ENCODE measurements at regions not wholly inside any gene's neighbourhood (a gene's known extent, or its start where the extent isn't known, plus 50 kb on each side); places are given as distances from the start of the nearest gene placed in this dataset.

DNA sequence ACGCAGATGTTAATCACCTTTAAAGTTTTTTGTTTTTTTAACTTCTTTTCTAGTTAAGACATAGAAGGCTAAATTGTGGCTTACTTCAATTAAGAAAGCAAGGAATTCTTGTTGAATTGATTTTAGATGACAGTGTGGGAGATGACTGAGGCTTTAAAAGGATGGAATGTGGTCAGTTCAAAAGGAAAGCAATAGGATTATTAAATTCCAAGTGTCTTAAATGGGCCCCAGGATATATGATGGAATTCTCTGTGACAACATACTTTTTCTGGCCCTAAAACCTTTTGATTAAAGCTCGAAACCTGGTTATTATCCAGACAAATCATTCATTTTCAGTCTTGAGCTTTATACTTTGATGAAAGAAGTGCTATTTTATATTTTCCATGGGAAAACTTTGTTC, 179.0 kb upstream of the TMEFF2 start:
- no peak for DNase-seq

DNA sequence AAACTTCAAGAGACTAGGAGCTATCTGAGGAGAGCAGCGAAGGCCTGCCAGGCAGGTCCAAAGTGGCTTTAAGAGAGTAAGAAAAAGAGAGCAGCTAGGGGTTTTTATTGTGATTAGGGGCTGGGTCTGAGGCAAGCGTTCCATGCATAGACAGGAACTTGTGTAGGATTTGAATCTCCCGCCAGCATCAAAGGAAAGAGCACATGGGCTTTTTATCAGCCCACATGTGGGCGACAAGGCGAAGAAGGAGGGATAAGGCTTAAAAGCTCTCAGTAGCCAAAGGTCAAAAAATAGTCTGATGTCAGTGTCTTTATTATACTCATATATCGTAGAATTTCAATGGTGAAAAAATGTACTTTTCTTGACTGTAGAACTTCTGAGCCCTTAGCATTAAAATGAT, 178.5 kb upstream of the TMEFF2 start:
- DNase-seq, result no peak

DNA sequence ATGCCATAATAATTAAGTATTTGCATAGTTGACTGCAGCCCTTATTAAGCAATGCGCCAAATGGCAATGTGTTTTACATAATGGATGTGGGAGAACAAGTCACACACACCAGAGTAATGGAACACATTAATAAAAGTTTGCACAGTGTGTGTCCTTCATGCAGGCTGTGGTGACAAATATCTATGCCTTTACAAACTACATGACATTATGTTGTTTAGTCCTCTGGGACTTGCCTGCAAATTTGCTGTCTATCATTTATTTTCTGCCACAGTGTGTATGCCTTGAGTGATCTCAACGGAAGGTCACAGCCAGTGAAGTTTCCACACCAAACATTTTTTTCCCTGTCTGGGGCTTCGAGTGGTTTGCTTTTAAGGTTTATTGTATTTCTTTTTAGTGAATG, 175.2 kb upstream of the TMEFF2 start:
- DNase-seq, result no peak

DNA sequence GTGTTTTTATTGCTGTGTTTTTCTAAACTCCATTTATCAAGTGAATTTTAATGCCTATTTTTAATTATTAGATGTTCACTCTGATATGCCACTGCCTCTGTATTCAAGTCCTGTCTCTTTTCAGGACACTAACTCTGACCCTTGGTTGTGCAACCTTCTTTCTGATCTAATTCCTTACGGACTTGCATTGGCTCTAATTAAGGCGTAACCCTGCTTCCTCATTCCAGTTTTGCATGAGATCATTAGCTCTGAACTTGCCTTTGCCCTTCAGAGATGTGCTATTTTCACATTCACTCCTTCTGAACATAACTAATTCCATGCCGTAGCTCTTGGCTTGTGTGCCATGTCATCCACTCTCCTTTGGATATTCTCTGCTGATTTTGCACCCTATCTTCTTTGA, 162.5 kb upstream of the TMEFF2 start:
- DNase-seq, result no peak

DNA sequence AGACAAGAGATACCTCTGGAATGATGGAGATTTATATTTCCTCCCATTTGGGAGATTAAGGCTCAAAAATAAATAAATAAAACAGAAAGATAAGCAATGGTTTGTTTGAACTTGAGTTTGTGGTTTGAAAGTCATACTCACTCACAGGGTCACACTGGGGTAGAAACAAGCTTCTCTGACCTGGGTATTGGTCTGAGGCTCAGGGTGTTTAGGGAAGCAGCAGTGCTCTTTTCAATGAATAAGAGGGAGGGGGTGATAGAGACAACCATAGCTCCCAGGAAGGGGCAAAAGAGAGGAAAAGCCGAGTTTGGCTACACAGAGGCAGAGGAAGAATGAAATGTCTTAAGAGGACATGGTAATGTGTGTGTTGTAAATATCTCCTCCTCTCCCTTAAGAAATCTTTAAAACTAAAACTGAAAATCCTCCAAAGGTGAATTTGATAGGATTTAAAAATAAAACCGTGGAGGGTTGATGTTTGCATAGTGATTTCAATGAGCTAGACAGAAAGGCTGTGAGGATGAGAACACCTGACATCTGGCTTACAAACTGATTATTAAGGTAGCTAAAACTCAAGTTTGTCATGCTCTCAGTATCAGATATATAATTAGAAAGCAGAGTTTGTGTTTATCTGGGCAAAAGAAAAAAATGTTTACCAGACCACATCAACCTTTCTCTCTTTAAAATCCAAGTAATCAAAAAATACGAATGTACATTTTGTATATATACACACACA, 159.9 kb upstream of the TMEFF2 start:
- no peak for DNase-seq

DNA sequence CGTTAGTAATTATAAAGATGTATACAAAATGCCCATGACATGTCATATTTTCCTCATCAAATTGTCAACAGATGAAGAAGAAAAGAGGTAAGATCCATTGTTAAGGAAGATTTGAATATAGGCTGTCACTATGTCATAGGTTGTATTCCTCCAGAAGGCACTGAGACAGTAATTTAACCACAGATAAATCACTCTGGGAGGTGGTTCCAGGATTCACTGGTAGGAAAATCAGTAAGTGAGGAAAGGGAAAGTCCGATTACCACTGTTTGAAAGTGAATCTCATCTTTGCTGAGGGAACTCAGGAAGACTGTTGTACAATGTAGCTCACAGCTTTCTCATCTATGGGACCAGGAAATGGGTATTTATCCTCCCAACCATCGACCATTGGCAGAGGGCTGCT, 152.8 kb upstream of the TMEFF2 start:
- DNase-seq, result no peak

DNA sequence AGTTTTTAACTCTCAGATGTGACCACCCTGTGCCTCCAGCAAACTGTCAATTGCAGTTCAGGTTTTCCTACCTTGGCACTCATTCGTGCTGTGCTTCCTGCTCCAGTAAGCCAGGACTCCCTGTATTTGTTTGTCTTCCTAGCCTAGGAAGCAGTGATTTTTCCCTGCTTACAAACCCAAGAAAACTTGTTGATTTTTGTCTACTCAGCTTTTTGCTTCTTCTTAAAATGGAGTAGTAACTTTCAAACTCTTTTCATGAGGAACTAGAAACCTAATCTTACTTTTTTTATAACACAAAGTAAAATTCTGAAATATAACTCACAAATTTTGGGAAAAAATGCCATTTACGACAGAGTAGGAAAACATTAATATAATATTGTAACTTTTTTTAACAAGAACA, 150.6 kb upstream of the TMEFF2 start:
- DNase-seq, result no peak

DNA sequence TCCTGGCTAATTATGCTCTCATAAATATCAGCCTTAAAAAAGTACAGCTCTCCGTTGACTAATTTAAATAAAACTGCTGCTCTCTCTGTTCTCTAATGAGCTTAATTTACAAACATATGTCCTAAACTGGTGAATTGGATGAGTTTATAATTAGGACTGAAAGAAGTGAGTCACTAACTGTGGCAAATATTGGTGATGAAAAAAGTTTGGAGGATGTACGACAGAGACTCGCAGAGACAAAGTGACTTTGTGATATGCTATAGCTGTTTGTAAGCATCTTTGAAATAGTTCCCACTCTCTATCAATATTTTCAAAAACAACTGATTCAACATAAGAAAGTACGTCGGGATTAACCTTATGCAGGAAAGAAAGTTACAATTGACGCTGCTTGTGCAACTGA, 138.9 kb upstream of the TMEFF2 start:
- no peak for DNase-seq

DNA sequence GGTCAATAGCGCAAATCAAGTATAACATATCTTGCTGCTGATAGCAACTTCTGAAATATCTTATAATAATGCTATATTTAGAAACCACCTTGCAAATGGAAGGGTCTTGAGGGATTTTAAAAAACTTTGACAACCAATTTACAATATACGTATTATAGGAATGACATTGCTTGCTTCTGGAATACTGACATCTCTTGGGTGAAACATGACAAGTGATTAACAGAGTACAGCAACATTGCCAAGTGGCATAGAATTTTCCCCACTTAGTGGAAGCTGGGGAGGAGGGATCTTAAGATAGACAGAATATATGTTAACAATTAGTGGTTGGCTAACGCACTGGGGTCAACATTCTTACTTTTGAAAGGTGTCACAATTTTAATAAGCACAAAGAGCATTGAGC, 133.6 kb upstream of the TMEFF2 start:
- no peak for DNase-seq

DNA sequence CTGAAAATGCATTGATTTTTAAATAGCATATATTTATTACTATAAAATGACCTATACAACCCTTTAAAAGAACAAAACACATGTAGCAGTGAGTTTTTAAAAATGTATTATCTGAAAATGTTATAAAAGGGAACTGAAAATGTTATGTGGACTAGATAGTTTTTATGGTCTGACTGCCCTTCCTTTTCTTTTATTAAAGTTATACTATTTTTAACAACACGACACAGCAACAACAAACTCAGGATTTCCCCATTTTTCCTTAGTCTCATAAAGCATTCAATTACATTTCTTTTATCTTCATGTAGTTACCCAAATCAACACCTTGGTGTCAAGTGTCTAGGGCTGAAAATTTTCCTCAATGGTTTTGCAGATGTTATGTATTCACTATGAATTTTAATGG, 132.8 kb upstream of the TMEFF2 start:
- no peak for DNase-seq

DNA sequence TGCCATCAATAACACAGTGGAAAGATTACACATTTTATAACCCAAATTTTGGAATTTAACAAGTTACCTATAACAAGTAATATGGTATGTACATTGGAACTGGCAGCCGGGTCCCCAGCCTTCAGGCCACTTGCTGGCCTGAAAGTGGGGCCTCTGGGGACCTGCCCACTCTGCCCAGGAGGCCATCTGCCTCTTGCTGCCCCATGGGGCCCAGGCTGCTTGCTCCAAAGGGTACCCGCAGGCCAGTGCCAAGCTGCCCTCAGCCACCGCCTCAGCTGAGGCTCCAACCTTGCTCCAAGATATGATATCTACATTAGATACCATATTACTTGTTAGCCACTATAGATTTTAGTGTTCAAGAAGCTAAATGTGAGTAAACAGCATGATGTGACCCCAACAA, 120.8 kb upstream of the TMEFF2 start:
- no peak for DNase-seq

DNA sequence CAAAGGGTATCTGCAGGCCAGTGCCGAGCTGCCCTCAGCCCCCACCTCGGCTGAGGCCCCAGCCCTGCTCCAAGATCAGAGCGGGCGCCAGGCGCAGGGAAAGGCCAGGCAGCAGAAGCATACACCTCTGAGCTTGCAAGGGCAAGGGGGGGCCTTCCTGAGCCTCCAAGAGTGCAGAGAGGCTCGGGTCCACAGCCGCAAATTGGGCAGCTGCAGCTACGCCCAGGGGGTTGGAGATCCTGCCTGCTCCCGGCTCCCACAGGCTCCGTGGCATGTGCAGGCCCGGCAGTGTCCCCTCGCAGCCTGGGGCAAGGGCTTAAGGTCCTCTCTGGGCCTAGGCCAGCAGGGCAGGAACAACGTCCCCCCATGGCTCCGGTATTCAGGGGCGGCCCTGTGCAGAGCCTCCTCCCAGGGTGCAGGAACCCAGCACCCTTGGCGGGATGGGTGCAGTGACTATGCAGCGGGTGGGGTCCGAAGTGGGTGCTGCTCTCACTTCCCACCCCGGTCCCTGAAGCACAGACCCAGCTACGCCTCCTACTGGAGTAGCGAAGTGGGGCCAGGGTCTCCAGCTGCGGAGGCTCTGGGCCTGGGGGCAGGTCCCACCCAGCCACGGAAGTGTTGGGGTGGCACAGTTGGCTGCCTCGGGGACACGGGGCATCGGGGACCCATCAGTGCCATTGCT, 120.2 kb upstream of the TMEFF2 start:
- DNase-seq, result no peak

DNA sequence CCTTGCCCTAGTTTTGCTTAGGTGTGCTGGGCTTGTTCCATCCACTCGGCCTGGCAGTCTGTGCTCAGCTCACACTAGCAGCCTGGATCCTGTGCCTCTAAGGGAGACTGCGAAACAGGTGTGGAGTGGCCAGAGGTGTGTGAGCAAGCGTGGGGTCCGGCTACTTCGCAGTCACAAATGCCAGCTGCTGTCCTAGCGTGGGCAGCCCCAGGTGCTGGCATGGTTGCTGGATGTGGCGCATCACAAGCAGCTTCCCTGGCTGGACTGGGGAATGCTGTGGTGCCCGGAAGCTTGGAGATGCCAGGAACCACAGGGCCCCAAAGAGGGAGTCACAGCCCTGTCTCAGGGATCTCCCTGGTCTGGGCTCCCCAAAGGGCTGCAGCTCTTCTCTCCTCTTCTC, 119.0 kb upstream of the TMEFF2 start:
- DNase-seq, result no peak

DNA sequence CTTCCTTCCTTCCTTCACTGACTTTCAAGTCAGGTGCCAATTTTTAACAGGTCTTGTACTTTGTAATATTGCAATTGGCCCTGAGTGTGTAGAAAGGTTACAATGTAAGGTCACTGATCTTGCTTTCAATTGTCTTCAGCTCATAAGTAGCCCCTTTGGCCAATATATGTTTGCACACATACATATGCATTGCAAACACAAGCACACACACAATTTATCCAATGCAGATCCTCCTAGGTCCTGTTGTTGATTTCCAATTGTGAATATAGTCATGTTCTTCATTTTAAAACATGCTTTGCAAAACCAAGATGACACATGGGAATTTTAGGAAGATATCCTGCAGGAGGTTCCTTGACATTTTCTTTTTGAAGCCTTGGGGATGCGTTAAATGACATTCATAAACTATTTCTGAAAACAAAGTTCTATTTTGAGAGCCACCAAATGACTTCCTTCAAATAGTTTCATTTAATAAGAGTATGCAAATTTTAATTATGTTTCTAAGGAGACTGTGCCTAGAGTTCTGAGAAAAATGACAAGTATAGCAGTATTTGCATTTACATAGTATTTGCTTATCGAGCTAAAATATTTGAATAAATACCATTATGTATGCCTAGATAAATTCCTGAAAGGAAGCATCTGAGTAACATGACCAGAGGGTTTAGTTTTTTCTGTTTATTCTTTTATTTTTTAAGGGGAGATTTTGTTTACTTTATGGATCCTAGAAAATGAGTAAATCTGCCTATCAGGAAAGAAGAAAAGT, 117.1 kb upstream of the TMEFF2 start:
- DNase-seq, result no peak

DNA sequence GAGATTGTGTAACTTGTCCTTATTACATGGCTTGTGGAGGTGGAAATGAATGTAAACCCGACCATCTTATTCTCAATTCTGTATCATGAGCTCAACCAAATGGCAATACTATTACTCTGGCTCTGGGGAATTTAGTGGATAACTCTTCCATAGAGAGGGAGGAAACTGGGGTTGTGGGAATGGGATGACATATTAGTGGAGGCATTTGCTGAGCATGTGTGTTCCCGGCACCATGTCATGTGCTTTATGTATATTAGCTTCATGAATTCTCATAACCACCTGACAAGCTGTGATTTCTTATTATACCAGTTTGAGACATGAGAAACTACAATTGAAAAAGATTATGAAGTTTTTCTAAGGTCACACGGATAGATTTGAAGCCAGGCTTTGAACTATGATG, 112.8 kb upstream of the TMEFF2 start:
- no peak for DNase-seq

DNA sequence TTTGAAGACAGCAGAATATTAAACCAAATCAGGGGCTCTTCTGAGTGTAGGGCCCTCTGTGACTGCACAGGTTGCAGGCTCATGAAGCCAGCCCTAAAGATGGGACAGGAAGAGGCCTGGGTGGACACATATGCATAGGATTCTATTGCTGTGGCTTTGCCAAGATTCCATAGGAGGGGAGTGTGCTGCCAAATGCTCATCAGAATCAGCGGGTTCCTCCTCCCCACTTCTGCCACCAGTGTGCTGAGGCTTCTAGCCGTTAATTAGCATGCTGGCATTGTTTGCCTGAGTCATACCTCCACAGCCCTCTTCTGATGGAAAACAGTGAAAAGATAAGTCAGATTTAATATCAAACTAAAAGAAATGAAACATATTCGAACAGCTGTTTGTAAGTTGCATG, 103.9 kb upstream of the TMEFF2 start:
- DNase-seq, result no peak

DNA sequence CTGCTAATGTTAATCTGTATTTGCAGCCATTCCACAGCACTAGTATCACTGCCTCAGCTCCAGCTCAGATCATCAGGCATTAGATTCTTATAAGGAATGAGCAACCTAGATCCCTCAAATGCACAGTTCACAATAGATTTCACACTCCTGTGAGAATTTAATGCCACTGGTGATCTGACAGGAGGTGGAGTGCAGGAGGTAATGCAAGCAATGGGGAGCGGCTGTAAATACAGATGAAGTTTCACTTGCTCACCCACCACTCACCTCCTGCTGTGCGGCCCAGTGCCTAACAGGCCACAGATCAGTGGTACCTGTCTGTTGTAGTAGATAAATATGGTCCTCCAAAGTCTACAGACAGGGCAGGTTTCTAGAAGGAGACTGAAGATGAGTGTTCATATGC, 97.7 kb upstream of the TMEFF2 start:
- DNase-seq, result no peak

DNA sequence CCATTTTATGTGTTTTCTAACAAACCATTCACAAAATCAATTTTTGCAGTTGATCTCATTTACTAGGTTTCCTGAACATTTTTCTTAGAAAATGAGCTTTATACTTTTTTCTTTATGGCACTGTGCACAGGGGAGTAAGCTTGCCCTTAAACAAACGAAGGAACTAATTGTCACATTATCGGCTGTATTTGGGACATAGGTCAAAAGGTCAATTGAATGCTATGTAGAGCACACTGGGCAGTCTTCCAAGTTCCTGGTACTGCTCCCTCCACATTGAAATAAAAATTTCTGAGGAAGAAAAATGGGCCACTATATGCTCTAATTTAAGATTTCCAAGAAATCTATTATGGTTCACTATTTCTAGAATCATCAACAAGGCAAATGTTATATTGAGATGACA, 93.6 kb upstream of the TMEFF2 start:
- no peak for DNase-seq

DNA sequence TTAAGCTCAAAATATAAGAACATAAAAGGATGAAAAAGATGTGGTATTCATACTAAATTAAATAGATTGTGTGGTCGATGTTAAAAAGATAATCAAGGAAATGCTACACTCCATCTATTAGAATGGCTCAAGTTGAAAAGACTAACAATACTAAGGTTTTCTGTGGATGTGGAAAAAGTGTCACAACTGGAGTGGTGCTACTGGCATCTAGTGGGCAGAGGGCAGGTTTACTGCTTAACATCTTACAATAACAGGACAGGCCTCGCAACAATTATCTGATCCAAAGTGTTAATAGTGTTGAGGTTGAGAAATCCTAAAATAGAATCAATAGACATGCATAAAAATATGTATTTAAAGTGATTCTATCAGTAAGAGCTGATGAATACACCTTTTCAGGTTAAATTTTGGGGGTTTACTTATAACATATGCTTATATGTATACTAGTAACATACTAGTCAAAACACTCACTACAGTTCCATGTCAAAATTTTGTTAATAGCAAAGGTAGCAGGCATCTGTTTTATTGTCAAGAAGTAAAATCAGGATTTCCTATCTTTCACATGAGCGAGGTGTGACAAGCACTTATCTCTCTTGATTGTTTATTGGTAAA, 91.5 kb upstream of the TMEFF2 start:
- DNase-seq, result no peak

DNA sequence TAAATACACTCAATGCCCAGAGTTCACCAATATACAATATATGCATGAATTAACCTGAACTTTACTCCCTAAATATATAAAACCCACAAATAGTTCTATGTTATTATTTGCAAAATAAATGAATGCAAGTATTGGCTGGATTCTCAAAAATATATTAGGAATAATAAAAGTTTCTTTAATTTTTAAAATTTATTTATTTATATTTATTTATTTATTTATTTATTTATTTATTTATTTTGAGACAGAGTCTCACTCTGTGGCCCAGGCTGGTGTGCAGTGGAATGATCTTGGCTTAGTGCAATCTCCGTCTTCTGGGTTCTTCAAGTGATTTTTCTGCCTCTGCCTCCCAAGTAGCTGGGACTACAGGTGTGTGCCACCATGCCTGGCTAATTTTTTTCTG, 88.7 kb upstream of the TMEFF2 start:
- no peak for DNase-seq

DNA sequence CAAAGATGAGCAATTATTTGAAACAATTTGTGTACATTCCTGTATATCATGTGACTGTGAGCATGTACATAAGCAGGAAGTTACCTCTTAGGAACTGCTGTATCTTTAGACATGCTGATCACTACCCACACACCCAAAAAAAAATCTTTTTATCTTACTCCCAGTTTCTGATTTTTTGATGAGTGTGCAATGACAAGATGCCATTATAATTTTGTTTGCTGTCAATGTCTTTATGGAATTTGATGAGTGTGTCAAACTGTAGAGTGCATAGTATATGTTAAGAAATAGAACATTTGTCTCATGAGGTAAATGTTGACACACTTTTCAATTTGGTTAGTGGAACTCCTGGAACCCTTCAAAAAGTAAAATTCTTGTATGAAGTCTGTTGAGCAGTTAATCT, 84.0 kb upstream of the TMEFF2 start:
- no peak for DNase-seq

DNA sequence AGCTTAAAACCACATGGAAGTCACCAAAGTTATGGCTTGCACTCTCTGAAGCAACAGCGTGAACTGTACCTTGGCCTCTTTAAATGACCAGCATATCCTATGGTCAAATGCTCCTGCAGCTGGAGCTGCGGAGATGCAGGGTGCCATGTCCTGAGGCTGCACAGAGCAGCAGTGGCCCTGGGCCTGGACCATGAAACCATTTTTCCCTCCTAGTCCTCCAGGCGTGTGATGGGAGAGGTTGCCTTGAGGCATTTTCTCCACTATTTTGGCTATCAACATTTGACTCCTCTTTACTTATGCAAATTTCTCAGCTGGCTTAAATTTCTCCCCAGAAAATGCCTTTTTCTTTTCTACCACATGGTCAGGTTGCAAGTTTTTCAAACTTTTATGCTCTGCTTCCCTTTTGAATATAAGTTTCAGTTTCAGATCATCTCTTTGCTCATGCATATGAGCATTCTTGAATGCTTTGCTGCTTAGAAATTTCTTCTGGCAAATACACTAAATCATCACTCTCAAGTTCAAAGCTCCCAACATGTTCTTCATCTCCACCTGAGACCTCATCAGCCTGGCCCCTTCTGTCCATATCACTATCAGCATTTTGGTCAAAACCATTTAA, 82.9 kb upstream of the TMEFF2 start:
- no peak for DNase-seq

DNA sequence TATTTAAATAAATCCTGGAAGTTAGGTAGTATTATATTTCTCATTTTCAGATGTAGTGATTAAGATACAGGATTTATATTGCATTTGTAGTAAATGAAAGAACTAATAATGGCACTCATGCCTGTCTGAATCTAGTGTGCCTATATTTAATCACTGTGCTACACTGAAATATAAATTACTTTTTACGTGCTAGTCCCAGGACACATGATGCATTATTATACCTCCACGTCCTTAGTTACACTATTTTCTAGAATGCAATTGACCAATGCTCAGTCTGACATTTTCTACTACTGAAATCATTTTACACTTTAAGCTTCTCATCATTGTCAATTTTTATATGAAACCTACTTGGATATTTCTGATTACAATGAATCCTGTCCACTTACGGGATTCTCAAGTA, 80.9 kb upstream of the TMEFF2 start:
- DNase-seq, result no peak

All from NCI-H510A treated with DMSO at 0.1 percent for 48 hours (cell line).